HG03439 (cell line): ENCODE measurements at regions not wholly inside any gene's neighbourhood (a gene's known extent, or its start where the extent isn't known, plus 50 kb on each side); places are given as distances from the start of the nearest gene placed in this dataset.

Source experiments
- ATAC-seq: cut with Tn5 transposase; IDR thresholded peaks from one replicate; pipeline ENCODE4 v1.9.1; 2021; ENCODE audit warnings: mild to moderate bottlenecking, moderate library complexity; ENCODE audit not compliant: unreplicated experiment

DNA sequence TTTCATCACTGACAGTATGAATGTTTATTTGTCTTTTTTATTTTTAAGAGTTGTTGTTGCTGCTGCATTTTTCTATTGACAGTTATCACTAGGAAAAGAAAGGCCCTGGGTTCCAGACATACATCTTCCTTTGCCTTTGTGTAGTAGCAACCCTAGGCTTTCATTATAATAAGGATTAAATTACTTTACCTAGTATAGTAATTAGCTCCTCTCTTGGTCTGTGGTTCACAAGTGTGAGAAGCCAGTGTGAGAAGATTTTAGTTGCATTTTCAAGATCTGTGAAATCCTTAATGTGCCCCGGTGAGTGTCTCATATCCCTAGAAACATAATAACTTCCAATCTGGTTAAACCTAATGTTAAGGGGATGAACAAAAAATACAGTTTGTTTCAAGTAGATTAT is 799.3 kb upstream of the MAP3K7 start:
- no peak for ATAC-seq

DNA sequence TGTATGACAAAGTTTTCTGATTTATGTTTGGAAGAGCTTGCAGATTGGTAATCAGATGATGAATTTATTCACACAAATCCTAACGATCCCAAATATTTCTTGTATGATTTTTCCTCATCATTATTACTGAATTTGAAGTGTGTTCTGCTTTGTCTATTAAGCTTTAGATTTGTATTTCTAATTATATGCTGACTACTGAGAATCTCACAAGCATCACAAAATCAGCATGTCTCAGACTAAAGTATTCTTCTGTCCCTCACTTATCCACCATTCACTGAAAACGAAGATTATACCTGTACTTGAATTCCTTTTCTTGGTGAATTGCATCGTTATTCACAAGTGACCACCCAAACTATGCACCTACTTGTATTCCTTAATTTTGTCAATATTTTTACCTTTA is 796.3 kb upstream of the MAP3K7 start:
- no peak for ATAC-seq

DNA sequence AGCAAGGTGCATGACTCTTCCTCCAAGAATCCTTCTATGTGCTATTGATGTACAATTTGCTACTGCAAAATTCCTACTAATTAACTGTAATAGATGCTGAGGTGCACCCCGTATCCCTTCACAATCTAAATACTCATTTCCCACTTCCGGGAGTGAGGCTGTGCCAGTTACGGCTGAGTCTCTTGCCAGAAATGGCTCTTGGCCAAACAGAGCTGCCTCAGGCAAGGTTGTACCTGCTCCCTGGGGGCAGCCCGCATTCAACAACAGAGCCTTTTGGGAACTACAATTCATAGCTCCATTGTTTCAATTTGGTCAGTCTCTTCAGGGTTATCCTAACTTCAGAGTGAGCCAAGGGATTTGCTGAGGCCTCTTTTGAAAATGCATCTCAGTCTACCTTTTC is 789.8 kb upstream of the MAP3K7 start:
- no peak for ATAC-seq

DNA sequence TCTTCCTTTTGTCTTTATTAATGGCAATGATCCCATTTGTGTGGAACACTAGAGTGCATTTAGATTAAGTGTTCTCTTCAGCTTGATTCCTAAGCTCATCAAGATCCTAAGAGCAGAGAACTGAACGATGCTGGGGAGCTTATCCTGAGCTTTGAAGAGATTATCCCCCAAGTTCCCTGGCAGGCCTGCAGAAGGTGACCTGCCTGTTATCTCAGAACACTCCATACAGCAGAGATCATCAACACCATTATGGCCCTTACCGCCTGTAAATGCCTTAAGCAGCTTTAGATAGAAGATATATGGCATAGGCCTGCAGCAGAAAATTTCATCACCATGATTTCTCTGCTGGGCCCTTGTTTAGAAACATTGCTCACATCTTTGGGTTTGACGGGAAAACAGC is 779.9 kb upstream of the MAP3K7 start:
- no peak for ATAC-seq

DNA sequence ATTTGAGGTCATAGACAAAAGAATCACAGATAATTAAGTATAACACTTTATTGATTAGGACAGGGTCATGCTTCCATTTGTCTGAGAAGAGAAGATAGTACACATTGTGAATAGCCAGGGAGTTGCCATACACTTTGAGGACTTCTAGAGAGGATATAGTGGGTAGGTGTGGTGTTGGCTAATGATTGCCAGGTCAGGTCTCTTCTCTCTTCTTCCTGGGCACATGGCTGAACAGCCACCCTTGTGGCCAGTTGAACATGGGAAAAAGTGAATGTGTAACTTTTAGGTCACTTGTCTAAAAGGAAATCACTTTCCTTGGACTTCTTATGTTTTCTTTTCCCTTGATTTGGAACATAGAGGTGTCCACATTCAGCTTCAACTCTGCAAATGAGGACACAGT is 772.1 kb upstream of the MAP3K7 start:
- ATAC-seq: no peak

DNA sequence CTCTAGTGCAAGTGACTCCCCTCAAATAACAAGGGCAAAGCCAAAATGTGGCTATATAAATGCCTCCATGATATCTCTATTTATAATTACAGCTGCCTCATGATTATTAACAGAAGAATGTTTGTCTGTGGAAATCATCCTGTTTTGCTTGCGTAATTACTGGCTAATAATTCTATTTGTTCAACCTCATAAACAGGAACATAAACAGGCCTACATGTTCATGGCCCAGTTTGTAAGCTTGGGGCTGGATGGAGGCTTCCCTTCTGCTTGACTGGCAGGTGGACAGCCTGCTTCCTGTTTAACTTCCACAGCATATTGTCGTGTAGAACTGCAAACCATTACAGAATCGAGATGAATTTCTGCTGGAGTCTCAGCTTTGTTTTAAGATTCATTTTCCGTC is 766.0 kb upstream of the MAP3K7 start:
- no peak for ATAC-seq

DNA sequence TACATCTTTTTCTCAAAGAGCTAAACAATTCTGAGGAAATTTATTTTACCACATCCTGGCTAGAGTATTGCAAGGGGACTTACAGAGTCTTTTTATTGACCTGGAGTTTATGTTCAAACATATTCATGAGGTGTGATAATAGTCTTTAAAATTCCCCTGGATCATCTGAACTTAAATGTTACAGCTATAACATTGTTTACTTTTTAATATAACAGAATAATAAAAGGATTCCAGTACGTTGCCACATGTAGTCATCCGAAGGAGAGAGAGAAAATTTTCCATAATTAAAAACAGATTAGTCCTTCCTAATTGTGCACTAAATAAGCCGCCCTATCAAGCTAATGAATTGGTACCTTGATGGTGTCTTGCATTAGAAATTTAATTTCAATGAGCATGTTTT is 765.4 kb upstream of the MAP3K7 start:
- no peak for ATAC-seq

DNA sequence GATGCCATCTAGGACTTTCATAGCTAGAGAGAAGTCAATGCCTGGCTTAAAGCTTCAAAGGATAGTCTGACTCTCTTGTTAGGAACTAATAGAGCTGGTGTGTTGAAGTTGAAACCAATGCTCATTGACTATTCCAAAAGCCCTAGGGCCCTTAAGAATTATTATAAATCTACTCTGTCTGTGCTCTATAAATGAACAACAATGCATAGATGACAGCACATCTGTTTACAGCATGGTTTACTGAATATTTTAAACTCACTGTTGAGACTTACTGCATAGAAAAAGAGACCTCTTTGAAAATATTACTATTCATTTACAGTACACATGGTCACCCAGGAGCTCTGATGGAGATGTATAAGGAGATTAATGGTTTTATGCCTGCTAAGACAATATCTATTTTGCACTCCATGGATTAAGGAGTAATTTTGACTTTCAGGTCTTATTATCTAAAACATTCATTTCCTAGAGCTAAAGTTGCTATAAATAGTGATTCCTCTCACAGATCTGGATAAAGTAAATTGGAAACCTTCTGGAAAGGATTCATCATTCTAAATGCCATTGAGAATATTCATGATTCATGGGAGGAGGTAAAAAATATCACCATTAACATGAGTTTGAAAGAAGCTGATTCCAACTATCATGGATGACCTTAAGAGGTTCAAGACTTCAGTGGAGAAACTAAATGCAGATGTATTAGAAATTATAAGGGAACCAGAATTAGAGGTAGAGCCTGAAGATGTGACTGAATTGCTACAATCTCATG is 763.5 kb upstream of the MAP3K7 start:
- no peak for ATAC-seq

DNA sequence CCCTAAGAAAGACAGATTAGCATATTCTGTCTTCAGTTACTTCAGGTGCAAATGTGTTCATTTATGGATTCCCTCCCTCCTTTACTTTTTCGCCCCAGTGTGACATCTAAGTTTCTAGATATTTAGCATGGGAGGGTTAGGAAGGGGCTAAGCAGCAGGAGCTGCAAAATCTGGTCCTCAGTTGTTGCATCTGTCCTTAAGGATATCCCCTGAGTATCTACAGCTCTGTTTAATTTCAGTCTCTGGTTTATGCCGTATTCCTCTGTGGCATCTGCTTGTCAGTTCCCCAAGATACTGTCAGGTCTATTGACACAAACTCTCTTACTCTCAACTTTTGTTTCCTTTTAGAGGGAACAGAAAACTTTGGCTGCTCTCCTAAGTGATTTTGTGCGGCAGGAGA is 754.6 kb upstream of the MAP3K7 start:
- no peak for ATAC-seq

DNA sequence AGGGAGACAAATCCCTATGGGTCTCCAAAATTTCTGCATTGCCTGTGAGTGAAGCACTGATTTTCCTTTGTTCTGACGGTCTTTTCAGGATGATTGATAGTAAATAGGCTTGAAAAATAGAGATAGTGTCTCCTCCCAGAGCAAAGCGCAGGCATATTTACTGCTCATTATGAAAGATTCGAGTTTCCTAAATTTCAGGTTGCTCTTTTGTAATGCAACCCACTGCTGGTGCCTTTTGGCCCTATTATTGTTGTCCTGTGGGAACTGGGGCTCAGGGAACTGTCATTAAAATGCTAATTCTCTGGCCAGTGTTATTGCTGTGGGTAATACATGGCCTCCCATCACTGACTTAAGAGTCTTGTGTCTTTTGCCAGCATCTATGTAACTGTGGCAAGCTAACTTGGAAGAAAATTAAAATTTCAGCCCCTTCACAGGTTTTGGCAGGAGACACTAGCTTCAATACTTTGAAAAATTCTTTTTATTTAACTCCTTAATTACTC is 754.1 kb upstream of the MAP3K7 start:
- ATAC-seq: no peak

DNA sequence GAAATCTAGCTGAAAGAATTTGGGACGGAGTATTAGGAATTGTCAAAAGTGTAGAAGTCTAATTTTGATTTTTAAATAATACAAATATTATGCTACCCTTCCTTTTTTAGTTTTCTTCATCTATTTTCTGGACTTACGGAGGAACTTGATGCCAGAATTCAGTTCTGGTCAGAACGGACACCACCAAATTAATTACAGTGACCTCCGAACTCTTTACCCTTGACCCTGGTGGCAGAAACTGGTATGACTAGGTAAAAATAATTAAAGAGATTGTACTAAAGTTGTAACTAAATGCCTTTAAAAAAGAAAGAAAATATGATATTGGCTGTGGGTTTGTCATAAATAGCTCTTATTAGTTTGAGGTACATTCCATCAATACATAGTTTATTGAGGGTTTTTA is 751.1 kb upstream of the MAP3K7 start:
- ATAC-seq: no peak

DNA sequence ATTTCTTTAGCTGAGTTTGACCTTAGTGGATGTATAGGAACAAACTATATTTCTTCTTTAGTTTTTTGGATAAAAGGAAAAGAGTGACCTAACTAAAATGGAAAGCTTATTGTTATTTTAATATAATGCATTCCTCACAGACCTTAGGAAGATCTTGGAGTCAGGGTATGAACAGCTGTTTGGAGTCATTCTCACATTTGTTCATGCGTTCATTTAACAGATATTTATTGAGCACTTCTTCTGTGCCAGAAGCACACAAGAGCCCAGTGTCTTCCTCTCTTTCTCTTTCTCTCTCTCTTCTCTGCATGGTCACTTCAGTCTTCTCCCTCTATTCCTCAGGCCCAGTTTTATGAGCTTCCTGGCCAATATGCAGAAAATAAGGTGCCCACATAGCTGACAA is 744.0 kb upstream of the MAP3K7 start:
- no peak for ATAC-seq

DNA sequence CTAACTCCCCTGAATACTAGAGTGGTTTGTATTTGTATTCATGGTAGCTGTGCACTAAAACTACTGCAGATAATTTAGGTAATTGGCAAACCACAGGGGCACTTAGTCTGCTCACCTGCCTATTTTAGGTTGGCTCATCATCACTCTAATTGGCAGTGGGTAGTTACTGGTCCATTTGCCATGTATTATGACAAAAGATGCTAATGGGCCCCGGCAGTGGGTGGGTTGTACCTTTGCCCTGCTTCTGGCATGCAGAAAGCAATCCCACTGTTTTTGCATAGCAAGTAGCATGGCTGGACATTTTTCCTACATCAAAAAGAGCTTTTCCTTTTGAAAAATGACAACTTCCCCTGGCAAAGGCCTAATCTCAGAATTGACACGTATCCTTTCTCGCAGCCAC is 741.4 kb upstream of the MAP3K7 start:
- ATAC-seq: no peak

DNA sequence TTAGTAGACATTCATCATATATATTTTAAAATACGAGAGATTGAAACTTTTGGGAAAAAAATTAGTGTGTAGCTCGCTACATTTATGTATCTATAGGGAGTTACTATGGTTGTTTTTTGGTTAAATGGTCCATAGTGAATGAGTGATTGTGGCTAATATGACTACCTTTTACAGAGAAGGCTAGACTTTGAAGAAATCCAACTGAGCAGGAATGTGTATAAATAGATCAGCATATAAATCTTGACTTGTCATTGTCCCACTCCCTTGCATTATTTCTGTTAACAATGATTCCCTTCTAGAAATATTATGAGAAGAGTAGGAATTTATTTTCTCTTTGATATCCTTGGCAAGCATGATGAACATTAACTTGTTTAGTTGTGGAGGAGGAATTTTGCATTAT is 737.8 kb upstream of the MAP3K7 start:
- ATAC-seq: no peak

DNA sequence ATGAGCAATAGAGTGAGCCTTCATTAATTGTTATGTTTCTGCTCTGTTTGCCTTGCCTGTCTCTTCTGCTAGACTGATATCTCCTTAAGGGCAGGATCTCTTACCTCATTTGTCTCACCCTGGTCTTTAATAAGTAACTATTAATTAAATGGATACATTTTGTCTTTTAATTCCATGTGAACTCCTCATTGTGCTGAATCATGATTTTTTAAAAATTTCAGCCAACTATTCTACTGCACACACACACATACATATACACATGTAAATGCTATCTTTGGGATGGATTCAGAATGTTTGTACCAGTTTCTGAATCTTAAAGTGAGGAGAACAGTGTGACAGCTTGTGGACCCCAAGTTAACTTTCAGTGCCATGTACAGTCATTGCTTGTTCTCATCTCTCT is 731.1 kb upstream of the MAP3K7 start:
- no peak for ATAC-seq

DNA sequence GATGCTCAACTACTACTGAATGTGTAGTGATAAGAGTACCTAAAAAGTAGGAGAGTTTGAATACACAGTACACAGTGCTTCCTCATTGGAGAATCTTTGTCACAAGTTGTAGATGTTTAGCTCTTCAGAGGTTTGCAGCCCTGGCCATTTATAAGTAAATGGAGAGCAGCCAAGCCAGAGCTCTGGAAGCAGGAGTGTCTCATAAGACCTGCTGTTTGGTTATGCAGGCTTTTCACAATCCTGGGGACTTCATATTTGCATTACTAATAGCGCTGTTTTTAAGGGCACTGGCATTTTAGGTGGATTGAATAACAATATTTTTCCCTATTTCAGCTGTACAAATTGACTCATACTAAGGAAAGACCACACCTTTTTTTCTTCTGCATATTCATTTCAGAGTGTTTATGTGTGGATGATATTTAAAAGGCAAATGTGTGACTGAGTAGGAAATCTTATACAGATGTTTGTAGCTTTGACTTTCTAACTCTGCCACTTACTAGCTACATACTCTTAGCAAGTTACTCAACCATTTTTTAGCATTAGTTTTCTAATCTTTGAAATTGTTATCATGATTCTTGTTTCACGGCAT is 730.5 kb upstream of the MAP3K7 start:
- ATAC-seq: no peak

DNA sequence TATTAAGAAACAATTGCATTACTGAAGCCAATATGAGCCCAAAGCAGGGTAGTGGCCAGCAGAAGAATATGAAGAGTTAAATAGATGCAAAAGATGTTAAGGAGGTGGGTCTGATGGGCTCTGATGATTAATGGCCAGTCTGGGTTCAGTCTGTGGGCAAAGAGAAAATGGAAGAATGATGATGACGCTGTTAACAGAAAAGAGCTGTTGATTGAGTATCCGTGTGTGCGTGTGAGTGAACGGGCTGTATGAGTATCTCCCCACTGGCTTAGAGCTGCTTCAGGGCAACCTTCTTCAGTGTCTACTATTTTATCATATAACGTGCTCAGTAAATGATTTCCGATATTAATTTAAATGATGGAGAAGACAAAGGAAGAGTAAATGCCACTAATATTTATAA is 723.3 kb upstream of the MAP3K7 start:
- ATAC-seq: no peak

DNA sequence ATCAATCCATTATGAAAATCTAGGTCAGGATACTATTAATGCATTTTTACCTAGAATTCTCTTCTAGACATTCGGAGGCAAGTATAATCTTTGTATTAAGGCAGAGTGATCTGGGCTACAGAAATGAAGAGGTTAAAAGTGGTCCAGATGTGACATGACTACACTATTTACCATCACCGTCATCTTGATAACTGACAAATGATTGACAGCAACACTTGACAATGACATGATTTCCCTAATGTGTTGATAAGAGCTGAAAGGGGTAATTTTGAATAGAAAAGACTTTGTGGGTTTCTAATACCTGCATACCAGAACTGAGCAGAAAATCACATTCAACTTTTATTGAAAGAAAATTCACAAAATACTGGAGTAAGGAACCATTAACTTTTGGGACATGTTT is 718.9 kb upstream of the MAP3K7 start:
- no peak for ATAC-seq

DNA sequence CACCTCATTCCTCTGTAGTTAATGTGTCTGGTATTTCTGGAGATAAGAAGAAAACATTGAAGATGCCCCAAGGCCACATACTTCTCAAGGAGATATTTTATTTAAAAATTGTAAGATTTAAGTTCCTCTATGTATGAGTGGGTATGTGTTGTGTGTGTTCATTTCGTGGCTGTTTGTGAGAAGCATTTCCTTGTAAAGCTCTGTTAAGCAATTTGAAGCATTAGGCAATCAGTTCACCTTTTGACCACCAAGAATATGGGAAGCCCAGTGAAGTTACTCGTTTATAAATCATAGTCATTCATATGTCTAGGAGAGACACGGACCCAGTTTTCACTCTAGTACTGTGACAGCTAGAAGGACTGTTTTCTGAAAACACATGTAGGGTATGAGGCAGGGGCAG is 717.6 kb upstream of the MAP3K7 start:
- ATAC-seq: no peak

DNA sequence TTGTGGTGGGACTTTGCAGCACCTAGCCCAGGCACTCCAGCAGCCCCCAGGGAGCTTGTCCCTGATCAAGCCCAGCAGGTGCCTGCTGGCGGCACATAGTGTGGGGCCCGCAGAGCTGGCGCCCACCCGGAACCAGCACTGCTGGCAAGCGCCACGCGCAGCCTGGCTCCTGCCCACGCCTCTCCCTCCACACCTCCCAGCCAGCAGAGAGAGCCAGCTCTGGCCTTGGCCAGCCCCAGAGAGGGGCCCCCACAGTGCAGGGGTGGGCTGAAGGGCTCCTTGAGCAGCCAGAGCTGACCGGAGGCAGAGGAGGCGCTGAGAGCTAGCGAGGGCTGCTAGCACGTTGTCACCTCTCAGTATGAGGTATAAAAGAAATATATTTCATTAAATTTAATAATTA is 716.5 kb upstream of the MAP3K7 start:
- no peak for ATAC-seq

DNA sequence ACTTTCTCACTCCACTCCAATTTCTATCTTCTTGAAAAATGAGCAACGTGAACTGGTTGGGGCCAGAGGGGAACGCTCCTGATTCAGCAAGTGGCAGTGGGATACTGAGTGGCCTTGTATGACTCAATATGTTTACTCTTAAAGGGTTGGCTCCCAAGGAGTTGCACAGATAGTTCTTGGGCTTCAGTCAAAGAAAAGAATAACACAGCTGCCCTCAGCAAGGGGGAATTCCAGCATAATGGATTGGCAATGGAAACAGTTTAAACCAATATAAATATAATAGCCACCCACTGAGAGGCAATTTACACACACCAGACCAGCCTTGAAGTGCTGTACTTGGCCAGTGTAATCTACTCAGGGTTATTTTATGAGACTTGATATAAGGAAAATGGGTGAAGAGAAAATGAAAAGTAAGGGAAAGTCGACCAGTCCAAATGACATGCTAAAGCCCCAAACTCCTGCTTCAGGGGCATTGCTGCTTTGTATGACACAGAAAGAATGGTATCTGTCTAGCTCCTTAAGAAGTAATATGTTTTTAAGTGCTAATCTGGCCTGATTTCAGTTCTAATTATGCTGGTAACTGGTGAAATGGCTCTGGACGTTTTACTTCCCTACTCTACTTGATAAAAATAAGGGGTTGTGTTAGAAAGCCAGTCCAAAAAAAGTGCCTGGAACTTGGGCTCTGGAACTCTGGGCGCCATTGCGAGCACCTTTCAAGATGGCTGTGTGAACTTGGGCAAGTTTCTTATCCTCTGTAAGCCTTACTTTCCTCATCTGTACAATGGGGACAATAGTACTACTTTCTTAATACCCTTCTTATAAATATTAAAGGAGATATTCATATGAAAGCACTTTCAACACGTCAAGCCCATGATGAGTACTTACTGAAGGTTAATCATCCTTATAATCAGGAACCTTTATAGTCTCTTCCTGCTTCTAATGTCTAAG is 712.9 kb upstream of the MAP3K7 start:
- ATAC-seq: no peak
